HepG2 (cell line): ENCODE measurements at regions not wholly inside any gene's neighbourhood (a gene's known extent, or its start where the extent isn't known, plus 50 kb on each side); places are given as distances from the start of the nearest gene placed in this dataset.
"Not testable (repeated sequence)": the region's sequence is repeated elsewhere in the genome, so short reads cannot be mapped to it uniquely, and the experiment has no call there.

Source experiments
- ATAC-seq: fragments of 200-7000 bp; cut with Tn5 transposase; 3 replicates; pipeline ENCODE4 v1.9.1; 2020; ENCODE audit warnings: mild to moderate bottlenecking, moderate library complexity
- BruUV-seq: library from RNA; stranded (reverse); fragments of 400-500 nt; replicated peaks from 2 replicates; lab custom pipeline; 2021; lab: Mats Ljungman, UMichigan
- CTCF ChIA-PET: fragments of 300-600 bp; formaldehyde crosslinking; extraction: SDS; loops from one replicate; lab custom pipeline; 2021; ENCODE audit warnings: low total read pairs, inconsistent platforms, low intra/inter-chr PET ratio; lab: Yijun Ruan, JAX
- POLR2A ChIA-PET: fragments of 350-600 bp; sonication (Branson Sonifier 250); formaldehyde crosslinking; loops from one replicate; lab custom pipeline; 2020; ENCODE audit warnings: antibody characterized with exemption, inconsistent platforms; lab: Yijun Ruan, JAX
- DNase-seq: peaks from one replicate; pipeline ENCODE4 v3.0.0-alpha.2; 2015; ENCODE audit warnings: low spot score
- FAIRE-seq: peaks from 3 replicates; lab custom pipeline; 2011; peaks lifted over from hg19 to GRCh38; lab: Jason Lieb, UNC
- H2AFZ ChIP-seq: one replicate; pipeline ENCODE4 v1.6.1; 2011; ENCODE audit warnings: low read length, inconsistent platforms
- H3K27ac ChIP-seq: fragments of 300-600 bp; 3 replicates; pipeline ENCODE4 v1.8.0; 2011; ENCODE audit warnings: mixed run types, mild to moderate bottlenecking, mixed read lengths, low read length, inconsistent platforms; ENCODE audit not compliant: insufficient read depth; ENCODE audit errors: extremely low read length
- H3K27me3 ChIP-seq, 2 experiments: fragments of 200-600 bp in 1 of 2; 2 replicates in 1 of 2; 3 replicates in 1 of 2; pipeline versions ENCODE4 v1.6.0 to v1.8.0; 2011; ENCODE audit warnings: low read length in 2 of 2, mild to moderate bottlenecking in 2 of 2, moderate library complexity in 2 of 2, inconsistent platforms in 1 of 2; ENCODE audit not compliant: insufficient read depth in 2 of 2, control insufficient read depth in 1 of 2
- H3K36me3 ChIP-seq, 2 experiments: fragments of 200-600 bp in 1 of 2; replicated peaks in 1 of 2; 2 replicates in 1 of 2; 3 replicates in 1 of 2; pipeline versions ENCODE4 v1.5.1 to v1.8.0; 2011; ENCODE audit warnings: low read length in 2 of 2, inconsistent platforms in 1 of 2; ENCODE audit not compliant: insufficient read depth in 2 of 2, control insufficient read depth in 1 of 2
- H3K4me1 ChIP-seq: 2 replicates; pipeline ENCODE4 v1.5.1; 2012; ENCODE audit warnings: low read length, inconsistent platforms; ENCODE audit not compliant: insufficient read depth
- H3K4me2 ChIP-seq: 2 replicates; pipeline ENCODE4 v1.6.0; 2011; ENCODE audit warnings: low read depth, low read length, inconsistent platforms
- H3K4me3 ChIP-seq, 3 experiments: fragments of 200-600 bp in 1 of 3; sonication (generic), shearing (Covaris generic) in 1 of 3; replicated peaks in 1 of 3; 2 replicates each; pipeline ENCODE4 v1.5.1; 2011 to 2016; ENCODE audit warnings: low read length in 3 of 3, inconsistent platforms in 2 of 3, low read depth in 2 of 3, mild to moderate bottlenecking in 2 of 3, control low read depth in 1 of 3, mixed read lengths in 1 of 3; ENCODE audit not compliant: insufficient read depth in 1 of 3
- H3K79me2 ChIP-seq: one replicate; pipeline ENCODE4 v1.6.1; 2011; ENCODE audit warnings: low read length, inconsistent platforms; ENCODE audit not compliant: insufficient read depth
- H3K9ac ChIP-seq: 2 replicates; pipeline ENCODE4 v1.6.0; 2011; ENCODE audit warnings: mild to moderate bottlenecking, low read depth, low read length, inconsistent platforms; ENCODE audit not compliant: insufficient read depth
- H3K9me3 ChIP-seq: 2 replicates; pipeline ENCODE4 v1.5.1; 2012; ENCODE audit warnings: mild to moderate bottlenecking, low read length
- H4K20me1 ChIP-seq: 2 replicates; pipeline ENCODE4 v1.6.0; 2011; ENCODE audit warnings: inconsistent platforms, mild to moderate bottlenecking, low read length, moderate library complexity; ENCODE audit not compliant: insufficient read depth
- WGBS: methylation state at CpG from one replicate; pipeline ENCODE4 v1.1.6; 2017; ENCODE audit warnings: low lambda C conversion rate; 5-methylcytosine and 5-hydroxymethylcytosine counted together
- in situ Hi-C: cut with HindIII; loops from 2 replicates; pipeline ENCODE4 v1.10.0; 2017; ENCODE audit warnings: low pct_unique_long_range_greater_than_20kb; ENCODE audit not compliant: extremely low pct_ligation_motif_present
- intact Hi-C: fragments of 100-400 bp; cut with micrococcal nuclease; formaldehyde crosslinking; loops from one replicate; pipeline ENCODE4 v1.10.0; 2022; ENCODE audit not compliant: unreplicated experiment

DNA sequence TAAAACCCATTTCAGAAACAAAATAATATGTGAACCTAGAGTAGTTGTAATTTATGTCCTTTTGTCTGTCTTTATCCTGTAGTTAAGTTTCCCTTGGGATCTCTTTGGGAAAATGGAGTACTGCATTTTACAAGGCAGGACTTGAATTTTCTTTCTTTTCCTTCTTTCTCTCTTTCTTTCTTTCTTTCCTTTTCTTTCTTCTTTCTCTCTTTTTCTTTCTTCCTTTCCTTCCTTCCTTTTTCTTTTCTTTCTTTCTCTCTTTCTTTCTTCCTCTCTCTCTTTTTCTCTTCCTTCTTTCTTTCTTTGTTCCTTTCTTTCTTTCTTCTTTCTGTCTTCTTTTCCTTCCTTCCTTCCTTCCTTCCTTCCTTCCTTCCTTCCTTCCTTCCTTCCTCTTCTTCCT lies 126.6 kb upstream of the NOTCH2NLA start:
- H3K27me3 ChIP-seq, CTCF ChIA-PET, FAIRE-seq, H3K9me3 ChIP-seq, in situ Hi-C loops, H3K9ac ChIP-seq, H4K20me1 ChIP-seq, intact Hi-C loops, ATAC-seq, H3K4me1 ChIP-seq, BruUV-seq, H3K4me2 ChIP-seq, H2AFZ ChIP-seq, H3K27ac ChIP-seq, H3K36me3 ChIP-seq, H3K79me2 ChIP-seq, DNase-seq, H3K4me3 ChIP-seq, POLR2A ChIA-PET: not testable (repeated sequence)

DNA sequence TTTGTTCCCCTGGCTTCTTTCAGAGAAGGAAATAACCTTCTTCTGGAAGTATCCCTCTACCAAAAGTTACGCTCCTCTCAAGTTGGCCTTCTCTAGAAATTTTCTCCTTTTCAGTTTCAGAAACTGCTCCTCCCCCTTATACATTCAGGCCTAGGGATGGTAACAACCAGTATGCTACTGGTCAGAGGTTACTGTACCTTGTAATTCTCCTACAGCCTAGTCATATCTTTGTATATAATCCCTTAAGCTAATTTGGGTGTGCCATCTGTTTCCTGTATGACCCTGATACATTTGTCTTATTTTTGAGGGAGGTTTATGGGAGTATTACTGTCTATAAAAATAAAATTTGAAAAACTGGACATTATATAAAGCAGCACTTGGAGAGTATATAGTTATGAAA lies 98.0 kb upstream of the NOTCH2NLA start:
- H3K27me3 ChIP-seq, H3K4me3 ChIP-seq, CTCF ChIA-PET, H3K27ac ChIP-seq, H3K4me2 ChIP-seq, BruUV-seq, H2AFZ ChIP-seq, H3K9me3 ChIP-seq, ATAC-seq, FAIRE-seq, POLR2A ChIA-PET, H3K9ac ChIP-seq, H3K4me1 ChIP-seq, in situ Hi-C loops, H3K36me3 ChIP-seq, intact Hi-C loops, H3K79me2 ChIP-seq, DNase-seq, H4K20me1 ChIP-seq: not testable (repeated sequence)
- no CpG with 5 or more reads among the region's 1 CpG for WGBS

DNA sequence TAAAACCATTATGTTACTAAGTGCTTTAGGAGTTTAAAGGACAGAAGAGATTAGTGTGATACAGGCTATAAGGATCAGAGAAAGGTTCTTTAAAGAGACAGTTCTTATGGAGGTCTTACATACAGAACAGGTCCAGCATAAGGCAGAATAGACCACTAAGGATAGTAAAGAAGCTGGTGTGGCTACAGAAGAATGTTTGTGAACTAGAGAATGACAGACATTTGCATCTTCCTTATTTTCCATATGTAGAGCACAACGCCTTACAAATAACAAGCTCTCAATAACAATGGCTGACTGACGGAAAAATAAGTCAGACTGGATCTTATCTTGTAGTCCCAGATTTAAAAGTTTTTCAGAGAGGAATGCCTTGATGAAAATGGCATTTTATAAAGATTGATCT lies 95.6 kb upstream of the NOTCH2NLA start:
- H3K27ac ChIP-seq, BruUV-seq, H3K79me2 ChIP-seq, H3K9ac ChIP-seq, H3K27me3 ChIP-seq, CTCF ChIA-PET, DNase-seq, H3K4me3 ChIP-seq, H3K9me3 ChIP-seq, H4K20me1 ChIP-seq, H3K4me2 ChIP-seq, FAIRE-seq, ATAC-seq, intact Hi-C loops, in situ Hi-C loops, H2AFZ ChIP-seq, H3K4me1 ChIP-seq, H3K36me3 ChIP-seq, POLR2A ChIA-PET: not testable (repeated sequence)
- WGBS: no CpG with 5 or more reads among the region's 2 CpGs

DNA sequence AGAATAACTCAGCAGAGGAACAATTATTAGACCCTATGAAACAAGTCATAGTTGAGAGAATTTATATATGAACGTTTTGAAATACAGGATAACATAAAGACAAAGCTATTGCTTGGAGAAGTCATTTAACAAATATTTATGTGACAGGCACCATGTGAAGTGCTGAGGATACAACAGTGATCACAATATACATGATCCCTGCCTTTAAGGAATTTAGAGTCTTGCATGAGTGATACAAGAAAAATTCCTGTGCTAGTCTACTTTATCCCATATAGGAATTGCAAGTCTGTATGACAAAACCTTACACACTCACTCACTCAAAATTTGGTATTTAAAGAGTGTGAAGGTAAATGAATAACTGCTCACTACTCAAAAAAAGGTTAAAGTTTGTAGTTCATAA lies 94.5 kb upstream of the NOTCH2NLA start:
- FAIRE-seq, POLR2A ChIA-PET, H4K20me1 ChIP-seq, H3K27me3 ChIP-seq, H2AFZ ChIP-seq, in situ Hi-C loops, H3K9me3 ChIP-seq, CTCF ChIA-PET, BruUV-seq, ATAC-seq, H3K4me3 ChIP-seq, intact Hi-C loops, H3K4me1 ChIP-seq, H3K79me2 ChIP-seq, H3K27ac ChIP-seq, DNase-seq, H3K36me3 ChIP-seq, H3K9ac ChIP-seq, H3K4me2 ChIP-seq: not testable (repeated sequence)
- no CpG with 5 or more reads among the region's 1 CpG for WGBS
